ENCODE measurements at regions not wholly inside any gene's neighbourhood (a gene's known extent, or its start where the extent isn't known, plus 50 kb on each side); places are given as distances from the start of the nearest gene placed in this dataset.

- Histone ChIP-seq H3K4me3 (ENCODE audit: low read length) (no peak overlapping the region), H3K4me2 (ENCODE audit: low read length) (no peak overlapping the region), H3K9me3 (ENCODE audit: insufficient read depth, low read length) (no peaks in the 10 kb centered on the region), H3K9ac (ENCODE audit: low read length) (no peak overlapping the region), H3K4me1 (ENCODE audit: low read length) (no peaks in the 10 kb centered on the region), H4K20me1 (ENCODE audit: insufficient read depth, low read length) (no peaks in the 10 kb centered on the region), H3K27ac (ENCODE audit: low read length) (no peak overlapping the region), H3K36me3 (replicated peaks; ENCODE audit: low read depth, low read length) (no peaks in the 10 kb centered on the region), H2AFZ (ENCODE audit: low read depth, low read length) (no peak overlapping the region), H3K27me3 (ENCODE audit: low read depth, low read length) (no peaks in the 10 kb centered on the region), H3K79me2 (ENCODE audit: low read length) (no peaks in the 10 kb centered on the region)
- TF ChIP-seq CTCF (IDR thresholded peaks at IDR 0.05; ENCODE audit: low read depth, low read length), result no peak
- TF ChIP-seq EZH2phosphoT487 (IDR thresholded peaks at IDR 0.05; ENCODE audit: low read depth), result no peak
Observed at GRCh38 chr17:13160790-13161189, 143.0 kb upstream of the ELAC2 start.

GRCh38 chr17:13160296-13160695 is 142.5 kb upstream of the ELAC2 start:
- H3K4me1 ChIP-seq (ENCODE audit: low read length), result no peaks in the 10 kb centered on the region
- no peak overlapping the region for H2AFZ ChIP-seq (ENCODE audit: low read depth, low read length)
- H3K27ac ChIP-seq (ENCODE audit: low read length), result no peak overlapping the region
- H3K4me3 ChIP-seq (ENCODE audit: low read length), result no peak overlapping the region
- H3K27me3 ChIP-seq (ENCODE audit: low read depth, low read length), result no peaks in the 10 kb centered on the region
- no peaks in the 10 kb centered on the region for H3K36me3 ChIP-seq (replicated peaks; ENCODE audit: low read depth, low read length)
- H3K79me2 ChIP-seq (ENCODE audit: low read length), result no peaks in the 10 kb centered on the region
- H3K9ac ChIP-seq (ENCODE audit: low read length), result no peak overlapping the region
- H3K4me2 ChIP-seq (ENCODE audit: low read length), result no peak overlapping the region
- no peaks in the 10 kb centered on the region for H3K9me3 ChIP-seq (ENCODE audit: insufficient read depth, low read length)
- no peak for TF ChIP-seq EZH2phosphoT487 (IDR thresholded peaks at IDR 0.05; ENCODE audit: low read depth)
- no peak for TF ChIP-seq CTCF (IDR thresholded peaks at IDR 0.05; ENCODE audit: low read depth, low read length)
- no peaks in the 10 kb centered on the region for H4K20me1 ChIP-seq (ENCODE audit: insufficient read depth, low read length)

- Histone ChIP-seq H3K27me3 (ENCODE audit: low read depth, low read length) (no peaks in the 10 kb centered on the region), H3K4me1 (ENCODE audit: low read length) (no peaks in the 10 kb centered on the region), H2AFZ (ENCODE audit: low read depth, low read length) (no peak overlapping the region), H3K4me2 (ENCODE audit: low read length) (no peak overlapping the region), H3K9me3 (ENCODE audit: insufficient read depth, low read length) (no peaks in the 10 kb centered on the region), H3K79me2 (ENCODE audit: low read length) (no peaks in the 10 kb centered on the region), H3K9ac (ENCODE audit: low read length) (no peak overlapping the region), H4K20me1 (ENCODE audit: insufficient read depth, low read length) (no peaks in the 10 kb centered on the region), H3K4me3 (ENCODE audit: low read length) (no peak overlapping the region), H3K36me3 (replicated peaks; ENCODE audit: low read depth, low read length) (no peaks in the 10 kb centered on the region), H3K27ac (ENCODE audit: low read length) (no peak overlapping the region)
- TF ChIP-seq CTCF (IDR thresholded peaks at IDR 0.05; ENCODE audit: low read depth, low read length) (no peak), EZH2phosphoT487 (IDR thresholded peaks at IDR 0.05; ENCODE audit: low read depth) (no peak)
Observed at GRCh38 chr17:13158494-13159240, 140.8 kb upstream of the ELAC2 start.

GRCh38 chr17:13157656-13158055 is 139.8 kb upstream of the ELAC2 start:
- Histone ChIP-seq H4K20me1 (ENCODE audit: insufficient read depth, low read length) (no peaks in the 10 kb centered on the region), H2AFZ (ENCODE audit: low read depth, low read length) (no peak overlapping the region), H3K27me3 (ENCODE audit: low read depth, low read length) (no peaks in the 10 kb centered on the region), H3K4me2 (ENCODE audit: low read length) (no peak overlapping the region), H3K79me2 (ENCODE audit: low read length) (no peaks in the 10 kb centered on the region), H3K27ac (ENCODE audit: low read length) (no peak overlapping the region), H3K9me3 (ENCODE audit: insufficient read depth, low read length) (no peaks in the 10 kb centered on the region), H3K9ac (ENCODE audit: low read length) (no peak overlapping the region), H3K36me3 (replicated peaks; ENCODE audit: low read depth, low read length) (no peaks in the 10 kb centered on the region), H3K4me3 (ENCODE audit: low read length) (no peak overlapping the region), H3K4me1 (ENCODE audit: low read length) (no peaks in the 10 kb centered on the region)
- no peak for TF ChIP-seq EZH2phosphoT487 (IDR thresholded peaks at IDR 0.05; ENCODE audit: low read depth)
- TF ChIP-seq CTCF (IDR thresholded peaks at IDR 0.05; ENCODE audit: low read depth, low read length), result no peak
